Upper lobe of left lung (tissue), 6 donors: ENCODE measurements at regions not wholly inside any gene's neighbourhood (a gene's known extent, or its start where the extent isn't known, plus 50 kb on each side); places are given as distances from the start of the nearest gene placed in this dataset.

ENCODE experiments used
- ATAC-seq, 2 donors: fragments of 200-7000 bp; cut with Tn5 transposase; one replicate each; pipeline ENCODE4 v1.9.1; 2022; ENCODE audit warnings: mild to moderate bottlenecking in 2 of 2, moderate library complexity in 2 of 2; ENCODE audit not compliant: low FRiP score in 2 of 2
- DNase-seq, 2 donors: peaks; one replicate each; pipeline ENCODE4 v3.0.0-alpha.2; 2019 to 2020
- H3K27ac ChIP-seq, 4 donors: fragments of 200-600 bp; sonication (generic); one replicate each; pipeline ENCODE4 v1.5.1; 2016 to 2019
- H3K27me3 ChIP-seq, 4 donors: fragments of 200-600 bp; sonication (generic); one replicate each; pipeline ENCODE4 v1.5.1; 2017 to 2019
- H3K36me3 ChIP-seq, 4 donors: fragments of 200-600 bp; sonication (generic); one replicate each; pipeline ENCODE4 v1.5.1; 2016 to 2019
- H3K4me1 ChIP-seq, 4 donors: fragments of 200-600 bp; sonication (generic); one replicate each; pipeline ENCODE4 v1.5.1; 2018 to 2019
- H3K4me3 ChIP-seq, 4 donors: fragments of 200-600 bp; sonication (generic); one replicate each; pipeline ENCODE4 v1.5.1; 2017 to 2019; ENCODE audit warnings: mild to moderate bottlenecking in 2 of 4, moderate library complexity in 1 of 4
- H3K9me3 ChIP-seq, 4 donors: fragments of 200-600 bp; sonication (generic); one replicate each; pipeline ENCODE4 v1.5.1; 2018 to 2019
- EP300 ChIP-seq, 4 donors: sonication (generic); formaldehyde crosslinking; IDR thresholded peaks; one replicate each; pipeline ENCODE4 v1.5.1; 2017; ENCODE audit warnings: antibody characterized with exemption in 4 of 4, control low read depth in 2 of 4
- POLR2A ChIP-seq, 4 donors: fragments of 450-650 bp; IDR thresholded peaks; one replicate each; pipeline ENCODE4 v1.5.1; 2016 to 2017; ENCODE audit warnings: antibody characterized with exemption in 4 of 4, mild to moderate bottlenecking in 2 of 4
- POLR2AphosphoS5 ChIP-seq, 2 donors: sonication (generic); formaldehyde crosslinking; IDR thresholded peaks; one replicate each; pipeline ENCODE4 v1.5.1; 2017; ENCODE audit warnings: antibody characterized with exemption in 2 of 2
- WGBS, 2 donors: methylation state at CpG; one replicate each; pipeline ENCODE4 v1.1.5; 2017 to 2018; 5-methylcytosine and 5-hydroxymethylcytosine counted together
- TF ChIP-seq, protein P1 (sequence below), 6 experiments: fragments of 450-650 bp in 4 of 6; fragments of 200-600 bp in 2 of 6; sonication (generic) in 2 of 6; IDR thresholded peaks; one replicate each; pipeline ENCODE4 v1.5.1; 2016 to 2019; ENCODE audit warnings: antibody characterized with exemption in 6 of 6
- donor health status: DM: no; HTN: no; CAD: no; lungs with moderate emphysema.
- donor health status: DM: no; HTN: yes; CAD: no; lungs with severe emphysema.

DNA sequence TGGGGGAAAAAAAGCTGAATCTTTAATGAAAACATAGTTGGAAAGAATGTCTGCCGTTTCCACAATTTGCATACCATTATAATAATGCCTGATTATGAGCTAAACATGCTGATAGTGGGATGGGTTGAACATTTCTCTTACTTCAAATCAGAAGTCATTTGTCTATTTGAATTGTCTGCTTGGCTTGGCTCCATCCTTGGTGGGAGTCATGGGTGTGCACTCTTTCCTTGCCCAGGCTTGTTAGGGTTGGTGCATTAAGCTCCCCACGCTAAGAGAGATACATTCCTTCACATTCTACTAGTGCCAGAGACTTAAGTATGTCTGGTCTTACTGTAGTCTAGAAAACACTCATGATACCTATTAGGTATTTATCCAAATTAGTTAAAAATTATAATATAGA is 121.4 kb upstream of the RARB start:
- DNase-seq (no peak), ATAC-seq (no peak)
- Histone ChIP-seq H3K36me3 (no peaks in the 10 kb centered on the region), H3K4me3 (no peak overlapping the region), H3K27me3 (no peaks in the 10 kb centered on the region), H3K4me1 (no peaks in the 10 kb centered on the region), H3K9me3 (no peaks in the 10 kb centered on the region), H3K27ac (no peak overlapping the region)
- 85 to 89% methylated on average over 2 of the region's 2 CpGs for WGBS, 2 donors
- TF ChIP-seq POLR2AphosphoS5 (IDR thresholded peaks at IDR 0.05) (no peak), EP300 (IDR thresholded peaks at IDR 0.05) (no peak), POLR2A (IDR thresholded peaks at IDR 0.05) (no peak)
- TF ChIP-seq, protein P1, sequence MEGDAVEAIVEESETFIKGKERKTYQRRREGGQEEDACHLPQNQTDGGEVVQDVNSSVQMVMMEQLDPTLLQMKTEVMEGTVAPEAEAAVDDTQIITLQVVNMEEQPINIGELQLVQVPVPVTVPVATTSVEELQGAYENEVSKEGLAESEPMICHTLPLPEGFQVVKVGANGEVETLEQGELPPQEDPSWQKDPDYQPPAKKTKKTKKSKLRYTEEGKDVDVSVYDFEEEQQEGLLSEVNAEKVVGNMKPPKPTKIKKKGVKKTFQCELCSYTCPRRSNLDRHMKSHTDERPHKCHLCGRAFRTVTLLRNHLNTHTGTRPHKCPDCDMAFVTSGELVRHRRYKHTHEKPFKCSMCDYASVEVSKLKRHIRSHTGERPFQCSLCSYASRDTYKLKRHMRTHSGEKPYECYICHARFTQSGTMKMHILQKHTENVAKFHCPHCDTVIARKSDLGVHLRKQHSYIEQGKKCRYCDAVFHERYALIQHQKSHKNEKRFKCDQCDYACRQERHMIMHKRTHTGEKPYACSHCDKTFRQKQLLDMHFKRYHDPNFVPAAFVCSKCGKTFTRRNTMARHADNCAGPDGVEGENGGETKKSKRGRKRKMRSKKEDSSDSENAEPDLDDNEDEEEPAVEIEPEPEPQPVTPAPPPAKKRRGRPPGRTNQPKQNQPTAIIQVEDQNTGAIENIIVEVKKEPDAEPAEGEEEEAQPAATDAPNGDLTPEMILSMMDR (IDR thresholded peaks at IDR 0.05) = no peak

DNA sequence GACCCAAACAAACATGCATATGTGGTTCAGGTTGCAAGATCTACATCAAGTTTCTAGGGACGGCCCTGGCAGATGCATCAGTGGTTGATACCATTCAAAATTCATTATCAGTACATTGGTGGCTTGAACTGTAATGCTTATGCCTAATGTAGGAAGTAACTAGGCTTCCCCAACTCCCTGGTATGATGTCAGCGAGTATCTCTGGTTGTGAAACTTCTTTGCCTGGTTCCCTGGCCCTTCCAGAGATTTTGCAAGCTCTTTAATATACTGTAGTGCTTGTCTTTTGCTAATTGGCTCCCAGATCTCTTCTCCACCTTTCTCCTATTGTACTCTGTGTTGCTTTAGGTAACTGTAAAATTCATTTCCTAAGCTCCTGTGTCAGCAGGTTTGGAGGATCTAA is 114.8 kb upstream of the RARB start:
- Histone ChIP-seq H3K4me1 (no peaks in the 10 kb centered on the region), H3K27ac (no peak overlapping the region), H3K9me3 (no peaks in the 10 kb centered on the region), H3K36me3 (no peaks in the 10 kb centered on the region), H3K27me3 (no peaks in the 10 kb centered on the region), H3K4me3 (no peak overlapping the region)
- ATAC-seq (no peak), DNase-seq (no peak)
- TF ChIP-seq EP300 (IDR thresholded peaks at IDR 0.05) = no peak
- TF ChIP-seq POLR2AphosphoS5 (IDR thresholded peaks at IDR 0.05) = no peak
- TF ChIP-seq, protein P1 (IDR thresholded peaks at IDR 0.05) = no peak
- TF ChIP-seq POLR2A (IDR thresholded peaks at IDR 0.05) = no peak
- WGBS, 2 donors = 84 to 87% methylated on average over 2 of the region's 2 CpGs

DNA sequence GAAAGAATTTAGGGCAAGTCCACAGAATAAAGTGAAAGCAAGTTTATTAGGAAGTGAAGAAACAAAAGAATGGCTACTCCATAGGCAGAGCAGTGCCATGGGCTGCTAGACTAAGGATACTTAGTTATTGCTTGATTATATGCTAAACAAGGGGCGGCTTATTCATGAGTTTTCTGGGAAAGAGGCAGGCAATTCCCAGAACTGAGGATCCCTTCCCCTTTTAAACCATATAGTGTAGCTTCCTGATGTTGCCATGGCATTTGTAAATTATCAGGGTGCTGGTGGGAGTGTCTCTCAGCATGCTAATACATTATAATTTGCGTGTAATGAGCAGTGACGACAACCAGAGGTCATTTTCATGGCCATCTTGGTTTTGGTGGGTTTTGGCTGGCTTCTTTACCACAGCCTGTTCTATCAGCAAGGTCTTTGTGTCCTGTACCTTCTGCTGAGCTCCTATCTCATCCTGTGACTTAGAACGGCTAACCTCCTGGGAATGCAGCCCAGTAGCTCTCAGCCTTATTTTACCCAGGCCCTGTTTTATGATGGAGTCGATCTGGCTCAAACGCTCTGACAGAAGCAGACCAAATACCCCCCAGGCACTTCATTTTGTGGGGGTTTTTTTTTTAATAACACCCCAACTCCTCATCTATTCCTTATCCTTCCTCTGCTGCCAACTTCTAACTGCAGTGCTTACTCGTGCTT is 103.0 kb upstream of the RARB start:
- Histone ChIP-seq H3K4me3 (no peak overlapping the region), H3K36me3 (no peaks in the 10 kb centered on the region), H3K4me1 (no peaks in the 10 kb centered on the region), H3K27ac (no peak overlapping the region), H3K27me3 (no peaks in the 10 kb centered on the region), H3K9me3 (peaks cover 0 to 6% (median 0%) of the 10 kb centered on the region in 4 donors)
- ATAC-seq (no peak), DNase-seq (no peak)
- WGBS, 2 donors = 92 to 94% methylated on average over 7 of the region's 7 CpGs
- TF ChIP-seq POLR2AphosphoS5 (IDR thresholded peaks at IDR 0.05) (no peak), EP300 (IDR thresholded peaks at IDR 0.05) (no peak), POLR2A (IDR thresholded peaks at IDR 0.05) (no peak)
- TF ChIP-seq, protein P1 (IDR thresholded peaks at IDR 0.05) = no peak

DNA sequence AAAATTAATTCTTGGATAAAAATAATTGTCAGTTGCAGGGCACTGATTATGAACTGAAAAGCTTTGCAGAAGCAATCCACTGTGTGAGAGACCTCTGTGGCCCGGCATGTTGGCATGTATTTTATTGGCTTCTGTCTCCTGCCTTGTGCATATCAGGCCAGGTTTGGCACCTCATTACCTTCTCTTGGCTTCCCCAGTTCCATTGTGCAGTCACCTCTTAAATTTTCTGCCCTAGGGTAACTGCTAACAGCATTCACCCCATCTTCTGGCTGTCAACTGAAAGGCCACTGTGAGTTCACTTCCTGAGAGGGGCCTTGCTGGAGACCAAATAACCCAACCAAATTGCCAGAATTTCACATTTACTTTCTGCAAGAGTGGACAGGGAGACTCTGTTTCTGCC is 92.7 kb upstream of the RARB start:
- Histone ChIP-seq H3K4me1 (no peaks in the 10 kb centered on the region), H3K4me3 (no peak overlapping the region), H3K27ac (no peak overlapping the region), H3K36me3 (no peaks in the 10 kb centered on the region), H3K9me3 (peaks cover 0 to 5% (median 0%) of the 10 kb centered on the region in 4 donors), H3K27me3 (no peaks in the 10 kb centered on the region)
- DNase-seq (no peak), ATAC-seq (no peak)
- WGBS, 2 donors = 82% methylated on average over 1 of the region's 1 CpG
- TF ChIP-seq POLR2AphosphoS5 (IDR thresholded peaks at IDR 0.05) = no peak
- TF ChIP-seq, protein P1 (IDR thresholded peaks at IDR 0.05) = no peak
- TF ChIP-seq POLR2A (IDR thresholded peaks at IDR 0.05) = no peak
- TF ChIP-seq EP300 (IDR thresholded peaks at IDR 0.05) = no peak

DNA sequence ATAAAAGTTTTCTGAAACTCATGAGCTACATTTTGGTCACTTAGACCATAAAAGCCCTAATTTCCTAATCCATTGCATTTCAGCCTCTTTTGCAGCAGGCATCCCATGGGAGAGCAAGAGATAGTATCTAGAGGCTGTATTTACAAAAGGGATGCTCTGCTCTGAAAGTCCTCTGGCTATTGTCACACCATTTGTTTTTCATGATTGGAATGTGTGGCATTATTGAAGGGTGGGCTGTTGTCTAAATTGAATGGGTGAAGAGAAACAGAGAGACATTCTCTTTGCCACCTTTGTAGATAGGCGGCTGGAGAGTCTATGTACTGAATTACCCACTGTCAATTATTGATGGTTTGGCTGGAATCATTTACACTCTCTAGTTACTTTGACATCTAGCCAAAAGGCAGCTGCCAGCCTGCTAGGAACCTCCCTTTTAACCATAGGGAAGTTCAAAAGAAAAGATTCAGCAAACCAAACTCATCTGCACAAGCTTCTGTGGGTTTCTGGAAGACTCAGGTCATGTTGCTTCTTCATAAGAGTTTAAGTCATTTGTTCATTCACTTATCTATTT is 89.8 kb upstream of the RARB start:
- H3K4me1 ChIP-seq = no peaks in the 10 kb centered on the region
- no peak overlapping the region for H3K27ac ChIP-seq
- 61 to 75% methylated on average over 1 of the region's 1 CpG for WGBS, 2 donors
- no peaks in the 10 kb centered on the region for H3K36me3 ChIP-seq
- DNase-seq (no peak), ATAC-seq (no peak)
- TF ChIP-seq EP300 (IDR thresholded peaks at IDR 0.05) = no peak
- TF ChIP-seq, protein P1 (IDR thresholded peaks at IDR 0.05) = no peak
- TF ChIP-seq POLR2AphosphoS5 (IDR thresholded peaks at IDR 0.05) = no peak
- H3K9me3 ChIP-seq = no peaks in the 10 kb centered on the region
- no peaks in the 10 kb centered on the region for H3K27me3 ChIP-seq
- no peak overlapping the region for H3K4me3 ChIP-seq
